AG04449 (cell line): ENCODE measurements at regions not wholly inside any gene's neighbourhood (a gene's known extent, or its start where the extent isn't known, plus 50 kb on each side); places are given as distances from the start of the nearest gene placed in this dataset.
A peak's percentile ranks its signal among the peaks of the same experiment; 100 is the strongest.

ENCODE experiments used
- CTCF ChIA-PET: fragments of 350-600 bp; formaldehyde crosslinking; extraction: SDS; loops from one replicate; lab custom pipeline; 2021; ENCODE audit warnings: antibody characterized with exemption; lab: Yijun Ruan, JAX
- POLR2A ChIA-PET: fragments of 400-600, 350-600 bp; formaldehyde crosslinking; extraction: SDS; loops from one replicate; lab custom pipeline; 2020; ENCODE audit warnings: antibody characterized with exemption, inconsistent platforms; lab: Yijun Ruan, JAX
- DNase-seq: peaks from one replicate; pipeline ENCODE4 v3.0.0-alpha.2; 2010; ENCODE audit warnings: low read depth, low spot score
- H3K4me3 ChIP-seq: 2 replicates; pipeline ENCODE4 v1.5.1; 2011; ENCODE audit warnings: low read depth, mild to moderate bottlenecking, control low read depth, low read length
- CTCF ChIP-seq: IDR thresholded peaks from one replicate; pipeline ENCODE4 v1.5.1; 2011; ENCODE audit warnings: mild to moderate bottlenecking, moderate library complexity, low read length, control low read depth, inconsistent platforms; ENCODE audit not compliant: insufficient read depth; ENCODE audit errors: missing control alignments

GRCh38 chr6:81942067-81942370 lies 189.5 kb upstream of the TENT5A start:
- ChIA-PET CTCF (interaction anchor here (1.2 kb wide), 1 partner anchor 11 kb away, joined by 3 read pairs; no protein-coding TSS in a partner anchor), POLR2A (interaction anchor here (0.6 kb wide), 1 partner anchor 415 kb away, joined by 3 read pairs; no protein-coding TSS in a partner anchor)
- DNase-seq = no peak
- no peak overlapping the region for H3K4me3 ChIP-seq
- no peak for TF ChIP-seq CTCF

GRCh38 chr6:81940451-81940985 lies 188.0 kb upstream of the TENT5A start:
- ChIA-PET POLR2A (interaction anchor here (1.1 to 3.3 kb wide), 2 partner anchors 45 to 188 kb away, joined by 5 to 17 read pairs; partner anchors contain the start of gene TENT5A), CTCF (interaction anchor here (0.8 to 1.1 kb wide), 2 partner anchors 49 to 188 kb away, joined by 3 read pairs; partner anchors contain the start of gene TENT5A)
- no peak overlapping the region for H3K4me3 ChIP-seq
- TF ChIP-seq CTCF = no peak
- no peak for DNase-seq

GRCh38 chr6:81939766-81940165 lies 187.3 kb upstream of the TENT5A start:
- DNase-seq = no peak
- H3K4me3 ChIP-seq = no peak overlapping the region
- TF ChIP-seq CTCF = no peak
- ChIA-PET POLR2A (interaction anchor here (0.7 to 3.3 kb wide), 5 partner anchors 10 to 187 kb away, joined by 3 to 17 read pairs (median 4); partner anchors contain the start of gene TENT5A), CTCF (interaction anchor here (0.8 to 1.3 kb wide), 2 partner anchors 50 to 186 kb away, joined by 3 read pairs; no protein-coding TSS in a partner anchor)

GRCh38 chr6:81938991-81939732 lies 186.7 kb upstream of the TENT5A start:
- no peak for TF ChIP-seq CTCF
- ChIA-PET CTCF (interaction anchor here (1.3 kb wide), 1 partner anchor 186 kb away, joined by 3 read pairs; no protein-coding TSS in a partner anchor), POLR2A (interaction anchor here (0.7 to 3.3 kb wide), 6 partner anchors 9 to 186 kb away, joined by 3 to 17 read pairs (median 4); partner anchors contain the start of gene TENT5A)
- no peak overlapping the region for H3K4me3 ChIP-seq
- DNase-seq = peak; percentile 44

- peak; percentile 64 for DNase-seq
- no peak for TF ChIP-seq CTCF
Measured at GRCh38 chr6:81938014-81938856, 185.8 kb upstream of the TENT5A start.

More at GRCh38 chr6:81938014-81938856, 185.8 kb upstream of the TENT5A start:
- ChIA-PET CTCF (no interaction called here), POLR2A (interaction anchor here (1.1 to 3.3 kb wide), 3 partner anchors 8 to 185 kb away, joined by 3 to 17 read pairs (median 3); partner anchors contain the start of gene TENT5A)
- H3K4me3 ChIP-seq = no peak overlapping the region
